ENCODE measurements at regions not wholly inside any gene's neighbourhood (a gene's known extent, or its start where the extent isn't known, plus 50 kb on each side); places are given as distances from the start of the nearest gene placed in this dataset.

DNA sequence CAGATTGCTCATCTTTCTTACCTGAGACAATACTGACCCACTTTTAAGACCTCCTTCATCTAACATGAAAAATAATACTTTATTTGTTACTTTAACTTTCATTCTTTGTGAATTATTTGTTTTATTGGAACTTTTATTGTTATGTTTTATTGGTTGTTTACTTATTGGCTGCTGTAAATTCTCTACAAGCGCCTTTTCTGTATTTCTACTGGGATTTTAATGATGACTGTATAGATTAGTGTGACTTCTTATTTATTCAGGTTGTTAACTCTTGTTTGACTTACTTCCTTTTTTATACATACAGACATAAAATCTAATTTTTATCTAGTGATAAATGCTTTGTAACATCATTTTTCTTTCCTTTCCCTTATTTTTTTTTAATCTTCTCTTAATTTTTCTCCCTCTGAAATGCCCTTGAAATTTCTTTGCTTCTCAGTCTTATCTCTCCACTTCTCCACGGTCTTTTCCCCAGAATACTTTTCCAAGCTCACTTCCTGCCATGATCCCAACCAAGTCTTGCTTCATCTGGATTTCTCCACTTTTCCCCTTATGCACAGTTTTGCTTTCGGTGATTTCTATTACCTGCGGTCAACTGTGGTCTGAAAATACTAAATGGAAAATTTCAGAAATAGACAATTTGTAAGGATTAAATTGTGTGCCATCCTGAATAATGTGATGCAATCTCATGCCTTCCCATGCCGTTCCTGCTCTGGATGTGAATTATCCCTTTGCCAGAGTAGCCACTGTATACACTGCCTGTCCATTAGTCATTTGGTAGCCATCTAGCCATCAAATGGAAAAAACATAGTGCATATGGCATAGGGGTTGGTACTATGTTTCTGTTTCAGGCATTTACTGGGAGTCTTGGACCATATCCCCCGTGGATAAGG is 265.9 kb downstream of the PRL start:
- Histone ChIP-seq H4K20me1 (ENCODE audit: control insufficient read depth, extremely low read depth, insufficient read depth, low read length) (no peaks in the 10 kb centered on the region), H3K79me2 (ENCODE audit: control insufficient read depth, insufficient read depth, low read length) (no peaks in the 10 kb centered on the region), H3K9ac (ENCODE audit: control insufficient read depth, extremely low read depth, insufficient read depth, low read length) (no peak overlapping the region), H2AFZ (ENCODE audit: control insufficient read depth, low read length) (no peak overlapping the region), H3K9me3 (ENCODE audit: control insufficient read depth, low read depth, low read length) (no peaks in the 10 kb centered on the region), H3K36me3 (ENCODE audit: control insufficient read depth in 2 of 2, extremely low read depth in 1 of 2, insufficient read depth in 2 of 2, low read length in 2 of 2) (no peaks in the 10 kb centered on the region), H3K4me2 (ENCODE audit: control insufficient read depth, extremely low read depth, insufficient read depth, low read depth, low read length) (no peak overlapping the region), H3K27me3 (ENCODE audit: control insufficient read depth, extremely low read depth, insufficient read depth, low read length) (no peaks in the 10 kb centered on the region), H3K4me3 (ENCODE audit: control insufficient read depth in 2 of 3, extremely low read depth in 1 of 3, insufficient read depth in 2 of 3, low read depth in 1 of 3, low read length in 3 of 3) (no peak overlapping the region), H3K27ac (ENCODE audit: control insufficient read depth, insufficient read depth, low read length) (no peak overlapping the region), H3K9me1 (ENCODE audit: control insufficient read depth, extremely low read depth, insufficient read depth, low read length) (no peaks in the 10 kb centered on the region), H3K4me1 (ENCODE audit: control insufficient read depth, extremely low read depth, insufficient read depth, low read length) (no peaks in the 10 kb centered on the region)
- FAIRE-seq: no peak
- dilution Hi-C loops (cut with MboI; ENCODE audit: extremely low pct_ligation_motif_present, low sequenced_read_pairs): no loop called here
- TF ChIP-seq EZH2 (IDR thresholded peaks at IDR 0.05; ENCODE audit: low read length) (no peak), CTCF (optimal IDR thresholded peaks at IDR 0.05 in 1 of 3, IDR thresholded peaks at IDR 0.05 in 1 of 3, conservative IDR thresholded peaks at IDR 0.05 in 1 of 3; ENCODE audit: extremely low read depth in 1 of 3, insufficient read depth in 2 of 3, low read length in 3 of 3) (no peak)
- DNase-seq (ENCODE audit: low read depth, low spot score): no peak

GRCh38 chr6:22035690-22036089 is 261.1 kb downstream of the PRL start:
- no peaks in the 10 kb centered on the region for H3K79me2 ChIP-seq (ENCODE audit: control insufficient read depth, insufficient read depth, low read length)
- H3K4me2 ChIP-seq (ENCODE audit: control insufficient read depth, extremely low read depth, insufficient read depth, low read depth, low read length): no peak overlapping the region
- no peak overlapping the region for H2AFZ ChIP-seq (ENCODE audit: control insufficient read depth, low read length)
- no peak for TF ChIP-seq CTCF (optimal IDR thresholded peaks at IDR 0.05 in 1 of 3, IDR thresholded peaks at IDR 0.05 in 1 of 3, conservative IDR thresholded peaks at IDR 0.05 in 1 of 3; ENCODE audit: extremely low read depth in 1 of 3, insufficient read depth in 2 of 3, low read length in 3 of 3)
- no peak for TF ChIP-seq EZH2 (IDR thresholded peaks at IDR 0.05; ENCODE audit: low read length)
- H3K36me3 ChIP-seq (ENCODE audit: control insufficient read depth in 2 of 2, extremely low read depth in 1 of 2, insufficient read depth in 2 of 2, low read length in 2 of 2): no peaks in the 10 kb centered on the region
- no peaks in the 10 kb centered on the region for H3K9me3 ChIP-seq (ENCODE audit: control insufficient read depth, low read depth, low read length)
- no peaks in the 10 kb centered on the region for H3K27me3 ChIP-seq (ENCODE audit: control insufficient read depth, extremely low read depth, insufficient read depth, low read length)
- DNase-seq (ENCODE audit: low read depth, low spot score) (no peak), FAIRE-seq (no peak)
- H3K9me1 ChIP-seq (ENCODE audit: control insufficient read depth, extremely low read depth, insufficient read depth, low read length): no peaks in the 10 kb centered on the region
- no peak overlapping the region for H3K4me3 ChIP-seq (ENCODE audit: control insufficient read depth in 2 of 3, extremely low read depth in 1 of 3, insufficient read depth in 2 of 3, low read depth in 1 of 3, low read length in 3 of 3)
- no peak overlapping the region for H3K27ac ChIP-seq (ENCODE audit: control insufficient read depth, insufficient read depth, low read length)
- peaks cover 3% of the 10 kb centered on the region for H3K4me1 ChIP-seq (ENCODE audit: control insufficient read depth, extremely low read depth, insufficient read depth, low read length)
- dilution Hi-C loops (cut with MboI; ENCODE audit: extremely low pct_ligation_motif_present, low sequenced_read_pairs): no loop called here
- no peak overlapping the region for H3K9ac ChIP-seq (ENCODE audit: control insufficient read depth, extremely low read depth, insufficient read depth, low read length)
- H4K20me1 ChIP-seq (ENCODE audit: control insufficient read depth, extremely low read depth, insufficient read depth, low read length): no peaks in the 10 kb centered on the region

All from keratinocyte (primary cell).